Caco-2 (cell line): ENCODE measurements at regions not wholly inside any gene's neighbourhood (a gene's known extent, or its start where the extent isn't known, plus 50 kb on each side); places are given as distances from the start of the nearest gene placed in this dataset.

ENCODE experiments used
- BruUV-seq: library from RNA; stranded (reverse); fragments of 400-500 nt; replicated peaks from 2 replicates; lab custom pipeline; 2021; lab: Mats Ljungman, UMichigan
- CTCF ChIA-PET: fragments of 300-600 bp; sonication (Branson Sonifier 250); formaldehyde crosslinking; loops from one replicate; lab custom pipeline; 2022; ENCODE audit warnings: antibody characterized with exemption; lab: Charles Lee
- POLR2A ChIA-PET: fragments of 300-600 bp; sonication (Branson Sonifier 250); formaldehyde crosslinking; loops from one replicate; lab custom pipeline; 2022; ENCODE audit warnings: antibody characterized with exemption; lab: Charles Lee
- DNase-seq, 2 experiments: peaks; one replicate each; pipeline versions ENCODE4 v3.0.0 to v3.0.0-alpha.2; 2020 to 2022
- H3K27me3 ChIP-seq: replicated peaks from 2 replicates; pipeline ENCODE4 v1.6.0; 2011; ENCODE audit warnings: low read length; ENCODE audit not compliant: control insufficient read depth, insufficient read depth
- H3K36me3 ChIP-seq: 2 replicates; pipeline ENCODE4 v1.5.1; 2011; ENCODE audit warnings: low read length; ENCODE audit not compliant: control insufficient read depth, insufficient read depth
- H3K4me1 ChIP-seq: fragments of 250-450 bp; sonication (Bioruptor Pico); 2 replicates; pipeline ENCODE4 v1.5.1; 2020; ENCODE audit warnings: mild to moderate bottlenecking
- H3K4me3 ChIP-seq: 2 replicates; pipeline ENCODE4 v1.5.1; 2011; ENCODE audit warnings: low read depth, mild to moderate bottlenecking, control low read depth, low read length
- H3K9me3 ChIP-seq: fragments of 250-450 bp; sonication (Bioruptor Pico); 2 replicates; pipeline ENCODE4 v1.5.1; 2020; ENCODE audit warnings: mild to moderate bottlenecking, moderate library complexity
- H3K27ac Mint-ChIP-seq: one replicate; pipeline ENCODE4 v1.8.0; 2022; ENCODE audit warnings: mixed read lengths; ENCODE audit not compliant: unreplicated experiment
- H3K27me3 Mint-ChIP-seq: one replicate; pipeline ENCODE4 v1.8.0; 2022; ENCODE audit warnings: mixed read lengths; ENCODE audit not compliant: insufficient read depth, unreplicated experiment
- H3K36me3 Mint-ChIP-seq: one replicate; pipeline ENCODE4 v1.8.0; 2022; ENCODE audit warnings: mild to moderate bottlenecking, mixed read lengths; ENCODE audit not compliant: insufficient read depth, unreplicated experiment
- H3K4me1 Mint-ChIP-seq: one replicate; pipeline ENCODE4 v1.8.0; 2022; ENCODE audit warnings: low read depth, mixed read lengths; ENCODE audit not compliant: unreplicated experiment
- H3K4me3 Mint-ChIP-seq: one replicate; pipeline ENCODE4 v1.8.0; 2022; ENCODE audit warnings: mild to moderate bottlenecking, moderate library complexity, mixed read lengths; ENCODE audit not compliant: unreplicated experiment
- H3K9me3 Mint-ChIP-seq: one replicate; pipeline ENCODE4 v1.8.0; 2022; ENCODE audit warnings: mixed read lengths; ENCODE audit not compliant: unreplicated experiment
- intact Hi-C: fragments of 100-400 bp; cut with micrococcal nuclease; formaldehyde crosslinking; loops from one replicate; pipeline ENCODE4 v1.10.0; 2022; ENCODE audit not compliant: unreplicated experiment
- TF ChIP-seq, protein P1 (sequence below), 2 experiments: fragments of 200-600 bp in 1 of 2; IDR thresholded peaks; 1 replicate in 1 of 2; 2 replicates in 1 of 2; pipeline versions ENCODE4 v1.5.1 to v1.8.0; 2011 to 2022; ENCODE audit warnings: antibody characterized with exemption in 1 of 2, control low read depth in 1 of 2, inconsistent platforms in 1 of 2, low read depth in 1 of 2, low read length in 1 of 2, mild to moderate bottlenecking in 1 of 2, moderate library complexity in 1 of 2; ENCODE audit not compliant: insufficient read depth in 1 of 2, severe bottlenecking in 1 of 2, unreplicated experiment in 1 of 2

- peaks cover 18% of the 10 kb centered on the region for H3K27me3 Mint-ChIP-seq
- H3K27me3 ChIP-seq: no peaks in the 10 kb centered on the region
Measured at GRCh38 chr1:42014823-42015222, 96.1 kb upstream of the HIVEP3 start.

GRCh38 chr1:42013881-42014470 is 95.3 kb upstream of the HIVEP3 start:
- H3K9me3 Mint-ChIP-seq: no peaks in the 10 kb centered on the region
- TF ChIP-seq, protein P1, sequence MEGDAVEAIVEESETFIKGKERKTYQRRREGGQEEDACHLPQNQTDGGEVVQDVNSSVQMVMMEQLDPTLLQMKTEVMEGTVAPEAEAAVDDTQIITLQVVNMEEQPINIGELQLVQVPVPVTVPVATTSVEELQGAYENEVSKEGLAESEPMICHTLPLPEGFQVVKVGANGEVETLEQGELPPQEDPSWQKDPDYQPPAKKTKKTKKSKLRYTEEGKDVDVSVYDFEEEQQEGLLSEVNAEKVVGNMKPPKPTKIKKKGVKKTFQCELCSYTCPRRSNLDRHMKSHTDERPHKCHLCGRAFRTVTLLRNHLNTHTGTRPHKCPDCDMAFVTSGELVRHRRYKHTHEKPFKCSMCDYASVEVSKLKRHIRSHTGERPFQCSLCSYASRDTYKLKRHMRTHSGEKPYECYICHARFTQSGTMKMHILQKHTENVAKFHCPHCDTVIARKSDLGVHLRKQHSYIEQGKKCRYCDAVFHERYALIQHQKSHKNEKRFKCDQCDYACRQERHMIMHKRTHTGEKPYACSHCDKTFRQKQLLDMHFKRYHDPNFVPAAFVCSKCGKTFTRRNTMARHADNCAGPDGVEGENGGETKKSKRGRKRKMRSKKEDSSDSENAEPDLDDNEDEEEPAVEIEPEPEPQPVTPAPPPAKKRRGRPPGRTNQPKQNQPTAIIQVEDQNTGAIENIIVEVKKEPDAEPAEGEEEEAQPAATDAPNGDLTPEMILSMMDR (IDR thresholded peaks at IDR 0.05; ENCODE audit: insufficient read depth in 1 of 2, low read depth in 1 of 2, low read length in 1 of 2, severe bottlenecking in 1 of 2, unreplicated experiment in 1 of 2): no peak
- no peak overlapping the region for H3K4me3 Mint-ChIP-seq
- ChIA-PET POLR2A (no interaction called here), CTCF (no interaction called here)
- no peaks in the 10 kb centered on the region for H3K4me1 ChIP-seq
- H3K27me3 Mint-ChIP-seq: peaks cover 22% of the 10 kb centered on the region
- H3K4me3 ChIP-seq: no peak overlapping the region
- H3K4me1 Mint-ChIP-seq: no peaks in the 10 kb centered on the region
- H3K27me3 ChIP-seq: no peaks in the 10 kb centered on the region
- no TSS peak for BruUV-seq
- no peaks in the 10 kb centered on the region; the same call in 1 of the 2 replicates for H3K9me3 ChIP-seq
- intact Hi-C loops: no loop called here
- H3K36me3 ChIP-seq: no peaks in the 10 kb centered on the region
- H3K27ac Mint-ChIP-seq: no peak overlapping the region
- no peaks in the 10 kb centered on the region for H3K36me3 Mint-ChIP-seq
- DNase-seq: no peak

More at GRCh38 chr1:42014823-42015222, 96.1 kb upstream of the HIVEP3 start:
- intact Hi-C loops: no loop called here
- TF ChIP-seq, protein P1 (IDR thresholded peaks at IDR 0.05; ENCODE audit: insufficient read depth in 1 of 2, low read depth in 1 of 2, low read length in 1 of 2, severe bottlenecking in 1 of 2, unreplicated experiment in 1 of 2): no peak
- no peak overlapping the region for H3K4me3 ChIP-seq
- no peaks in the 10 kb centered on the region for H3K36me3 ChIP-seq
- Mint-ChIP-seq H3K9me3 (no peaks in the 10 kb centered on the region), H3K27ac (no peak overlapping the region), H3K4me3 (no peak overlapping the region), H3K36me3 (no peaks in the 10 kb centered on the region), H3K4me1 (no peaks in the 10 kb centered on the region)
- DNase-seq: no peak
- H3K9me3 ChIP-seq: peaks cover 2% of the 10 kb centered on the region; the same call in 1 of the 2 replicates
- BruUV-seq: no TSS peak
- ChIA-PET CTCF (no interaction called here), POLR2A (no interaction called here)
- no peaks in the 10 kb centered on the region for H3K4me1 ChIP-seq

- Mint-ChIP-seq H3K4me1 (no peaks in the 10 kb centered on the region), H3K9me3 (no peaks in the 10 kb centered on the region), H3K4me3 (no peak overlapping the region), H3K27ac (no peak overlapping the region), H3K36me3 (no peaks in the 10 kb centered on the region), H3K27me3 (peaks cover 22% of the 10 kb centered on the region)
- Histone ChIP-seq H3K4me3 (no peak overlapping the region), H3K9me3 (no peaks in the 10 kb centered on the region), H3K4me1 (no peaks in the 10 kb centered on the region), H3K36me3 (no peaks in the 10 kb centered on the region), H3K27me3 (no peaks in the 10 kb centered on the region)
- CTCF ChIA-PET: no interaction called here
- POLR2A ChIA-PET: no interaction called here
- TF ChIP-seq, protein P1 (IDR thresholded peaks at IDR 0.05; ENCODE audit: insufficient read depth in 1 of 2, low read depth in 1 of 2, low read length in 1 of 2, severe bottlenecking in 1 of 2, unreplicated experiment in 1 of 2): no peak
- intact Hi-C loops: no loop called here
- no TSS peak for BruUV-seq
- no peak for DNase-seq
Measured at GRCh38 chr1:42012852-42013251, 94.1 kb upstream of the HIVEP3 start.
